ENCODE measurements at regions not wholly inside any gene's neighbourhood (a gene's known extent, or its start where the extent isn't known, plus 50 kb on each side); places are given as distances from the start of the nearest gene placed in this dataset.

DNA sequence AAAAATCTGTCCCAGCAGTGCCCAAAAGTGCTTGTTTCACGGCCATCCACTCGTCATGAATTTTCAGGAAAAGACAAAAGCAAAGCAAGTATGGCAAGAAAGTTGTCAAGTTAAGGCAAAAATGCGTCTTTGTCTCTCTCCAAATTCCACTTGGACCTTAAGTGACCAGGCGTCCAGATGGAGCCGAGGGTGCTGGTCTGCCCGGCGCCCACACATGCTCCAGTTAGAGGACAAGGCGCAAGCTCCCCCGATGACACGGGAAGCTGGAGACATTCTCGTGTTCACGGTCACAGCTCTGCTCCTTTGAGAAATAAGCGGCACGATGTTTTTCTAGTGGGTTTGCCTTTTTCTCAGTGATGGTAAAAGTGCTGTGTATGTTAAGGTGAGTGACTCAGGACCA is 219.0 kb downstream of the BRD1 start:
- TF ChIP-seq POLR2A (IDR thresholded peaks at IDR 0.05): no peak
- TF ChIP-seq POLR2AphosphoS5 (IDR thresholded peaks at IDR 0.05): no peak
- TF ChIP-seq CTCF (IDR thresholded peaks at IDR 0.05 in 8 of 11, conservative IDR thresholded peaks at IDR 0.05 in 3 of 11): no peak
- Histone ChIP-seq H3K4me1 (peaks cover 0 to 5% (median 0%) of the 10 kb centered on the region in 6 donors), H3K27me3 (replicated peaks in 1 of 7) (no peaks in the 10 kb centered on the region), H3K4me3 (no peak overlapping the region), H3K27ac (no peak overlapping the region), H3K36me3 (peaks cover 0 to 44% (median 5%) of the 10 kb centered on the region in 6 donors), H3K9me3 (peaks cover 0 to 45% (median 42%) of the 10 kb centered on the region in 8 donors)
- no peak for DNase-seq
- WGBS, 5 donors: 87 to 91% (median 90%) methylated on average over 14 of the region's 14 CpGs
- intact Hi-C loops (cut with DNase I; ENCODE audit: low total_unique reads): no loop called here

GRCh38 chr22:49608228-49608627 is 219.4 kb downstream of the BRD1 start:
- Histone ChIP-seq H3K36me3 (peaks cover 0 to 45% (median 5%) of the 10 kb centered on the region in 6 donors), H3K4me1 (peaks cover 0 to 5% (median 0%) of the 10 kb centered on the region in 6 donors), H3K9me3 (peaks cover 0 to 42% (median 39%) of the 10 kb centered on the region in 8 donors), H3K27me3 (replicated peaks in 1 of 7) (no peaks in the 10 kb centered on the region), H3K27ac (no peak overlapping the region), H3K4me3 (no peak overlapping the region)
- WGBS, 5 donors: 82 to 90% (median 88%) methylated on average over 8 of the region's 8 CpGs
- DNase-seq: peak; percentile 64
- intact Hi-C loops (cut with DNase I; ENCODE audit: low total_unique reads): no loop called here
- no peak for TF ChIP-seq POLR2AphosphoS5 (IDR thresholded peaks at IDR 0.05)
- no peak for TF ChIP-seq POLR2A (IDR thresholded peaks at IDR 0.05)
- TF ChIP-seq CTCF (IDR thresholded peaks at IDR 0.05 in 8 of 11, conservative IDR thresholded peaks at IDR 0.05 in 3 of 11): no peak

GRCh38 chr22:49607821-49608220 is 219.9 kb downstream of the BRD1 start:
- no peaks in the 10 kb centered on the region for H3K27me3 ChIP-seq (replicated peaks in 1 of 7)
- TF ChIP-seq CTCF (IDR thresholded peaks at IDR 0.05 in 8 of 11, conservative IDR thresholded peaks at IDR 0.05 in 3 of 11): no peak
- peaks cover 0 to 45% (median 5%) of the 10 kb centered on the region in 6 donors for H3K36me3 ChIP-seq
- intact Hi-C loops (cut with DNase I; ENCODE audit: low total_unique reads): no loop called here
- 88 to 94% (median 92%) methylated on average over 13 of the region's 13 CpGs for WGBS, 5 donors
- H3K27ac ChIP-seq: no peak overlapping the region
- H3K9me3 ChIP-seq: peaks cover 0 to 38% (median 35%) of the 10 kb centered on the region in 8 donors
- no peak overlapping the region for H3K4me3 ChIP-seq
- peaks cover 0 to 5% (median 0%) of the 10 kb centered on the region in 6 donors for H3K4me1 ChIP-seq
- peak; percentile 22 for DNase-seq

GRCh38 chr22:49606562-49607290 is 220.9 kb downstream of the BRD1 start:
- DNase-seq: peak; percentile 27
- H3K4me3 ChIP-seq: no peak overlapping the region
- H3K27ac ChIP-seq: no peak overlapping the region
- H3K36me3 ChIP-seq: peaks cover 0 to 56% (median 5%) of the 10 kb centered on the region in 6 donors
- H3K27me3 ChIP-seq (replicated peaks in 1 of 7): no peaks in the 10 kb centered on the region
- peaks cover 0 to 32% (median 28%) of the 10 kb centered on the region in 8 donors for H3K9me3 ChIP-seq
- intact Hi-C loops (cut with DNase I; ENCODE audit: low total_unique reads): no loop called here
- WGBS, 5 donors: 91 to 97% (median 95%) methylated on average over 18 of the region's 18 CpGs
- peaks cover 0 to 5% (median 0%) of the 10 kb centered on the region in 6 donors for H3K4me1 ChIP-seq
- TF ChIP-seq CTCF (IDR thresholded peaks at IDR 0.05 in 8 of 11, conservative IDR thresholded peaks at IDR 0.05 in 3 of 11) (no peak), POLR2AphosphoS5 (IDR thresholded peaks at IDR 0.05) (no peak)

Data from spleen (tissue), 11 donors.